CD4-positive, alpha-beta T cell (primary cell): ENCODE measurements at regions not wholly inside any gene's neighbourhood (a gene's known extent, or its start where the extent isn't known, plus 50 kb on each side); places are given as distances from the start of the nearest gene placed in this dataset.

Experiments
- ATAC-seq: fragments of 200-7000 bp; cut with Tn5 transposase; one replicate; pipeline ENCODE4 v1.10.0; 2022; ENCODE audit warnings: mild to moderate bottlenecking; ENCODE audit not compliant: poor library complexity
- CTCF ChIA-PET: fragments of 350-600 bp; sonication (Branson Sonifier 250); formaldehyde crosslinking; loops from one replicate; lab custom pipeline; 2021; ENCODE audit warnings: antibody characterized with exemption, inconsistent platforms; lab: Charles Lee
- POLR2A ChIA-PET: fragments of 350-600 bp; sonication (Branson Sonifier 250); formaldehyde crosslinking; loops from one replicate; lab custom pipeline; 2021; ENCODE audit warnings: antibody characterized with exemption, inconsistent platforms; lab: Charles Lee
- DNase-seq, 14 experiments: peaks; one replicate each; pipeline ENCODE4 v3.0.0-alpha.2; 2013 to 2020; ENCODE audit warnings: mixed read lengths in 2 of 14
- H3K27ac ChIP-seq, 2 donors: one replicate each; pipeline versions ENCODE4 v1.5.1 to v1.7.0; 2013; ENCODE audit warnings: low read length in 2 of 2, low read depth in 1 of 2, mild to moderate bottlenecking in 1 of 2
- H3K27me3 ChIP-seq, 2 experiments: 1 replicate in 1 of 2; 2 replicates in 1 of 2; pipeline versions ENCODE4 v1.6.1 to v1.7.0; 2013; ENCODE audit warnings: low read length in 2 of 2, control low read depth in 1 of 2, mild to moderate bottlenecking in 1 of 2, moderate library complexity in 1 of 2; ENCODE audit not compliant: insufficient read depth in 2 of 2, control insufficient read depth in 1 of 2
- H3K36me3 ChIP-seq: one replicate; pipeline ENCODE4 v1.6.1; 2013; ENCODE audit warnings: low read length, control low read depth; ENCODE audit not compliant: insufficient read depth
- H3K4me1 ChIP-seq: one replicate; pipeline ENCODE4 v1.6.1; 2013; ENCODE audit warnings: low read length, control low read depth; ENCODE audit not compliant: insufficient read depth
- H3K4me3 ChIP-seq: one replicate; pipeline ENCODE4 v1.5.1; 2013; ENCODE audit warnings: mild to moderate bottlenecking, low read length, moderate library complexity
- H3K9me3 ChIP-seq, 2 experiments: 1 replicate in 1 of 2; 2 replicates in 1 of 2; pipeline versions ENCODE4 v1.6.1 to v1.7.0; 2013; ENCODE audit warnings: low read length in 2 of 2, mild to moderate bottlenecking in 2 of 2, control low read depth in 1 of 2, moderate library complexity in 1 of 2; ENCODE audit not compliant: control insufficient read depth in 1 of 2, insufficient read depth in 1 of 2
- H3K27ac Mint-ChIP-seq: one replicate; pipeline ENCODE4 v1.8.0; 2020; ENCODE audit warnings: mixed read lengths
- H3K27me3 Mint-ChIP-seq: one replicate; pipeline ENCODE4 v1.8.0; 2021; ENCODE audit warnings: mixed read lengths
- H3K36me3 Mint-ChIP-seq: one replicate; pipeline ENCODE4 v1.8.0; 2021; ENCODE audit warnings: low read depth, mixed read lengths
- H3K4me1 Mint-ChIP-seq: one replicate; pipeline ENCODE4 v1.8.0; 2021; ENCODE audit warnings: low read depth, mixed read lengths
- H3K4me3 Mint-ChIP-seq: one replicate; pipeline ENCODE4 v1.8.0; 2020; ENCODE audit warnings: mild to moderate bottlenecking, mixed read lengths
- H3K9me3 Mint-ChIP-seq: one replicate; pipeline ENCODE4 v1.8.0; 2020; ENCODE audit warnings: mixed read lengths
- CTCF ChIP-seq: fragments of 200-600 bp; IDR thresholded peaks from one replicate; pipeline ENCODE4 v1.8.0; 2022; ENCODE audit warnings: antibody characterized with exemption, mild to moderate bottlenecking
- intact Hi-C, 2 experiments: fragments of 100-400 bp; cut with DNase I in 1 of 2; cut with micrococcal nuclease in 1 of 2; formaldehyde crosslinking; loops; one replicate each; pipeline versions ENCODE4 v1.15.1 to v1.9.0; 2023 to 2025; cut with DNase I, micrococcal nuclease

GRCh38 chr3:72116226-72116625 lies 331.3 kb upstream of the PROK2 start:
- Histone ChIP-seq H3K36me3 (no peaks in the 10 kb centered on the region), H3K27me3 (no peaks in the 10 kb centered on the region), H3K9me3 (no peaks in the 10 kb centered on the region), H3K27ac (no peak overlapping the region), H3K4me3 (no peak overlapping the region), H3K4me1 (no peaks in the 10 kb centered on the region)
- intact Hi-C loops = no loop called here
- ATAC-seq (no peak), DNase-seq (no peak)
- Mint-ChIP-seq H3K4me3 (no peak overlapping the region), H3K36me3 (no peaks in the 10 kb centered on the region), H3K9me3 (no peaks in the 10 kb centered on the region), H3K4me1 (no peaks in the 10 kb centered on the region), H3K27me3 (no peaks in the 10 kb centered on the region), H3K27ac (no peak overlapping the region)
- no peak for TF ChIP-seq CTCF
- ChIA-PET CTCF (no interaction called here), POLR2A (no interaction called here)

- Mint-ChIP-seq H3K4me1 (no peaks in the 10 kb centered on the region), H3K36me3 (no peaks in the 10 kb centered on the region), H3K4me3 (no peak overlapping the region), H3K27ac (no peak overlapping the region), H3K9me3 (no peaks in the 10 kb centered on the region), H3K27me3 (no peaks in the 10 kb centered on the region)
- intact Hi-C loops = no loop called here
- TF ChIP-seq CTCF = no peak
- ChIA-PET CTCF (no interaction called here), POLR2A (no interaction called here)
- no peak overlapping the region for H3K4me3 ChIP-seq
- no peaks in the 10 kb centered on the region for H3K9me3 ChIP-seq
- no peak for ATAC-seq
- no peaks in the 10 kb centered on the region for H3K36me3 ChIP-seq
- no peak for DNase-seq
- H3K4me1 ChIP-seq = no peaks in the 10 kb centered on the region
- H3K27me3 ChIP-seq = no peaks in the 10 kb centered on the region
- no peak overlapping the region for H3K27ac ChIP-seq
Observed at GRCh38 chr3:72115307-72115706, 330.4 kb upstream of the PROK2 start.

GRCh38 chr3:72114773-72115172 lies 329.8 kb upstream of the PROK2 start:
- ChIA-PET CTCF (no interaction called here), POLR2A (no interaction called here)
- H3K27me3 ChIP-seq = no peaks in the 10 kb centered on the region
- intact Hi-C loops = no loop called here
- ATAC-seq (no peak), DNase-seq (no peak)
- H3K27ac ChIP-seq = no peak overlapping the region
- H3K36me3 ChIP-seq = no peaks in the 10 kb centered on the region
- H3K36me3 Mint-ChIP-seq = no peaks in the 10 kb centered on the region
- no peaks in the 10 kb centered on the region for H3K4me1 ChIP-seq
- no peak for TF ChIP-seq CTCF
- H3K4me3 Mint-ChIP-seq = no peak overlapping the region
- no peaks in the 10 kb centered on the region for H3K9me3 ChIP-seq
- no peaks in the 10 kb centered on the region for H3K4me1 Mint-ChIP-seq
- H3K4me3 ChIP-seq = no peak overlapping the region
- H3K9me3 Mint-ChIP-seq = no peaks in the 10 kb centered on the region
- no peaks in the 10 kb centered on the region for H3K27me3 Mint-ChIP-seq
- no peak overlapping the region for H3K27ac Mint-ChIP-seq
